NCI-H345 (cell line): ENCODE measurements at regions not wholly inside any gene's neighbourhood (a gene's known extent, or its start where the extent isn't known, plus 50 kb on each side); places are given as distances from the start of the nearest gene placed in this dataset.

Source experiments
- DNase-seq: peaks from one replicate; lab custom pipeline; 2025; lab: John Stamatoyannopoulos, UW

GRCh38 chr2:144241801-144242200, 278.1 kb downstream of the ZEB2 start:
- no peak for DNase-seq

GRCh38 chr2:144240656-144241339, 279.1 kb downstream of the ZEB2 start:
- peak; percentile 26 for DNase-seq

- no peak for DNase-seq
Measured at GRCh38 chr2:144239726-144240125, 280.2 kb downstream of the ZEB2 start.

GRCh38 chr2:144239306-144239705, 280.6 kb downstream of the ZEB2 start:
- DNase-seq = no peak

- DNase-seq = peak; percentile 78
Measured at GRCh38 chr2:144237830-144238627, 281.9 kb downstream of the ZEB2 start.

GRCh38 chr2:144237108-144237507, 282.8 kb downstream of the ZEB2 start:
- DNase-seq = no peak

GRCh38 chr2:144235050-144235449, 284.9 kb downstream of the ZEB2 start:
- no peak for DNase-seq

- DNase-seq = no peak
Measured at GRCh38 chr2:144234542-144234871, 285.4 kb downstream of the ZEB2 start.

GRCh38 chr2:144233733-144234541, 286.0 kb downstream of the ZEB2 start:
- DNase-seq = no peak

- no peak for DNase-seq
Measured at GRCh38 chr2:144233317-144233716, 286.6 kb downstream of the ZEB2 start.

GRCh38 chr2:144230448-144231085, 289.4 kb downstream of the ZEB2 start:
- no peak for DNase-seq

- DNase-seq = no peak
Measured at GRCh38 chr2:144230033-144230432, 289.9 kb downstream of the ZEB2 start.

GRCh38 chr2:144229296-144229695, 290.6 kb downstream of the ZEB2 start:
- DNase-seq = no peak

GRCh38 chr2:144227427-144228105, 292.4 kb downstream of the ZEB2 start:
- no peak for DNase-seq

GRCh38 chr2:144225076-144225475, 294.8 kb downstream of the ZEB2 start:
- DNase-seq = no peak

GRCh38 chr2:144224472-144224871, 295.4 kb downstream of the ZEB2 start:
- no peak for DNase-seq

GRCh38 chr2:144219979-144220378, 299.9 kb downstream of the ZEB2 start:
- DNase-seq = no peak

GRCh38 chr2:144217853-144218633, 301.9 kb downstream of the ZEB2 start:
- peak; percentile 75 for DNase-seq

GRCh38 chr2:144215701-144216675, 303.9 kb downstream of the ZEB2 start:
- no peak for DNase-seq

GRCh38 chr2:144215207-144215606, 304.7 kb downstream of the ZEB2 start:
- no peak for DNase-seq
